ENCODE measurements at regions not wholly inside any gene's neighbourhood (a gene's known extent, or its start where the extent isn't known, plus 50 kb on each side); places are given as distances from the start of the nearest gene placed in this dataset.

DNA sequence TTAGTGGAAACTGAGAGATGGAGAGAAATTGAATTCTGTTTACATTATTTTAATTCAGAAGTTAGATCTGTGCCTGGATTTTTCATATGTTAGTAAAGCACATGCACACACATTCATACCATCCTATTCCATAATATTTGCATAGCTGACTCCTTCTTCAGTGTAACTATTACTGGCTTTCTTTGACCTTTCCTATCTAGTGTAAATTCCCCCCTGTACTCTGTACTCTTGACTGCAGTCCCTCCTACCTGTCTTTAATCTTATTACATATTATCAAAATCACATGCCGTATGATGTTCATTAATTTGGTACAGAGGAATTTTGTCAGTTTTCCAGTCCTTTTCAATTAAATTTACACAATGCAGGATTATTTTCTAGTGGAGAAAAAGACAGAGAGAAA is 417.0 kb upstream of the SOX5 start:
- TF ChIP-seq POLR2G (IDR thresholded peaks at IDR 0.05; ENCODE audit: low read depth, low read length) (no peak), SREBF2 (CRISPR knock-in tag; IDR thresholded peaks at IDR 0.05) (no peak), USF2 (CRISPR knock-in tag; IDR thresholded peaks at IDR 0.05) (no peak), MNT (conservative IDR thresholded peaks at IDR 0.05) (no peak)
